AG04449 (cell line): ENCODE measurements at regions not wholly inside any gene's neighbourhood (a gene's known extent, or its start where the extent isn't known, plus 50 kb on each side); places are given as distances from the start of the nearest gene placed in this dataset.

ENCODE experiments used
- CTCF ChIA-PET: fragments of 350-600 bp; formaldehyde crosslinking; extraction: SDS; loops from one replicate; lab custom pipeline; 2021; ENCODE audit warnings: antibody characterized with exemption; lab: Yijun Ruan, JAX
- POLR2A ChIA-PET: fragments of 400-600, 350-600 bp; formaldehyde crosslinking; extraction: SDS; loops from one replicate; lab custom pipeline; 2020; ENCODE audit warnings: antibody characterized with exemption, inconsistent platforms; lab: Yijun Ruan, JAX
- DNase-seq: peaks from one replicate; pipeline ENCODE4 v3.0.0-alpha.2; 2010; ENCODE audit warnings: low read depth, low spot score
- H3K4me3 ChIP-seq: 2 replicates; pipeline ENCODE4 v1.5.1; 2011; ENCODE audit warnings: low read depth, mild to moderate bottlenecking, control low read depth, low read length
- CTCF ChIP-seq: IDR thresholded peaks from one replicate; pipeline ENCODE4 v1.5.1; 2011; ENCODE audit warnings: mild to moderate bottlenecking, moderate library complexity, low read length, control low read depth, inconsistent platforms; ENCODE audit not compliant: insufficient read depth; ENCODE audit errors: missing control alignments

GRCh38 chr1:57996400-57996799, 550.1 kb downstream of the OMA1 start:
- CTCF ChIA-PET: no interaction called here
- no peak for DNase-seq
- POLR2A ChIA-PET: no interaction called here
- no peak overlapping the region for H3K4me3 ChIP-seq
- no peak for TF ChIP-seq CTCF

GRCh38 chr1:57991289-57991688, 555.2 kb downstream of the OMA1 start:
- POLR2A ChIA-PET: no interaction called here
- CTCF ChIA-PET: no interaction called here

GRCh38 chr1:57989877-57990276, 556.6 kb downstream of the OMA1 start:
- no peak for DNase-seq
- CTCF ChIA-PET: no interaction called here
- TF ChIP-seq CTCF: no peak
- POLR2A ChIA-PET: no interaction called here
- H3K4me3 ChIP-seq: no peak overlapping the region

More at GRCh38 chr1:57991289-57991688, 555.2 kb downstream of the OMA1 start:
- no peak overlapping the region for H3K4me3 ChIP-seq
- no peak for DNase-seq
- no peak for TF ChIP-seq CTCF

GRCh38 chr1:57987523-57987922, 559.0 kb downstream of the OMA1 start:
- ChIA-PET CTCF (no interaction called here), POLR2A (no interaction called here)
- H3K4me3 ChIP-seq: no peak overlapping the region
- no peak for TF ChIP-seq CTCF
- no peak for DNase-seq

GRCh38 chr1:57986432-57986831, 560.1 kb downstream of the OMA1 start:
- TF ChIP-seq CTCF: no peak
- H3K4me3 ChIP-seq: no peak overlapping the region
- ChIA-PET POLR2A (no interaction called here), CTCF (no interaction called here)
- DNase-seq: no peak

GRCh38 chr1:57984277-57984676, 560.4 kb upstream of the DAB1 start:
- TF ChIP-seq CTCF: no peak
- H3K4me3 ChIP-seq: no peak overlapping the region
- no peak for DNase-seq
- ChIA-PET CTCF (no interaction called here), POLR2A (no interaction called here)
